ENCODE measurements at regions not wholly inside any gene's neighbourhood (a gene's known extent, or its start where the extent isn't known, plus 50 kb on each side); places are given as distances from the start of the nearest gene placed in this dataset.

GRCh38 chr21:28867401-28867800 is 125.3 kb downstream of the LTN1 start:
- ATAC-seq: no peak
- Histone ChIP-seq H3K9me3 (no peaks in the 10 kb centered on the region), H3K27ac (no peak overlapping the region), H3K27me3 (no peaks in the 10 kb centered on the region), H3K4me3 (no peak overlapping the region), H3K4me1 (no peaks in the 10 kb centered on the region), H3K36me3 (peaks cover 0 to 45% (median 0%) of the 10 kb centered on the region in 9 donors)
- DNase-seq: no peak
- intact Hi-C loops (cut with DNase I): no loop called here
- WGBS, 2 donors: 90 to 92% methylated on average over 3 of the region's 3 CpGs
- TF ChIP-seq, protein P1, sequence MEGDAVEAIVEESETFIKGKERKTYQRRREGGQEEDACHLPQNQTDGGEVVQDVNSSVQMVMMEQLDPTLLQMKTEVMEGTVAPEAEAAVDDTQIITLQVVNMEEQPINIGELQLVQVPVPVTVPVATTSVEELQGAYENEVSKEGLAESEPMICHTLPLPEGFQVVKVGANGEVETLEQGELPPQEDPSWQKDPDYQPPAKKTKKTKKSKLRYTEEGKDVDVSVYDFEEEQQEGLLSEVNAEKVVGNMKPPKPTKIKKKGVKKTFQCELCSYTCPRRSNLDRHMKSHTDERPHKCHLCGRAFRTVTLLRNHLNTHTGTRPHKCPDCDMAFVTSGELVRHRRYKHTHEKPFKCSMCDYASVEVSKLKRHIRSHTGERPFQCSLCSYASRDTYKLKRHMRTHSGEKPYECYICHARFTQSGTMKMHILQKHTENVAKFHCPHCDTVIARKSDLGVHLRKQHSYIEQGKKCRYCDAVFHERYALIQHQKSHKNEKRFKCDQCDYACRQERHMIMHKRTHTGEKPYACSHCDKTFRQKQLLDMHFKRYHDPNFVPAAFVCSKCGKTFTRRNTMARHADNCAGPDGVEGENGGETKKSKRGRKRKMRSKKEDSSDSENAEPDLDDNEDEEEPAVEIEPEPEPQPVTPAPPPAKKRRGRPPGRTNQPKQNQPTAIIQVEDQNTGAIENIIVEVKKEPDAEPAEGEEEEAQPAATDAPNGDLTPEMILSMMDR (IDR thresholded peaks at IDR 0.05): no peak

DNA sequence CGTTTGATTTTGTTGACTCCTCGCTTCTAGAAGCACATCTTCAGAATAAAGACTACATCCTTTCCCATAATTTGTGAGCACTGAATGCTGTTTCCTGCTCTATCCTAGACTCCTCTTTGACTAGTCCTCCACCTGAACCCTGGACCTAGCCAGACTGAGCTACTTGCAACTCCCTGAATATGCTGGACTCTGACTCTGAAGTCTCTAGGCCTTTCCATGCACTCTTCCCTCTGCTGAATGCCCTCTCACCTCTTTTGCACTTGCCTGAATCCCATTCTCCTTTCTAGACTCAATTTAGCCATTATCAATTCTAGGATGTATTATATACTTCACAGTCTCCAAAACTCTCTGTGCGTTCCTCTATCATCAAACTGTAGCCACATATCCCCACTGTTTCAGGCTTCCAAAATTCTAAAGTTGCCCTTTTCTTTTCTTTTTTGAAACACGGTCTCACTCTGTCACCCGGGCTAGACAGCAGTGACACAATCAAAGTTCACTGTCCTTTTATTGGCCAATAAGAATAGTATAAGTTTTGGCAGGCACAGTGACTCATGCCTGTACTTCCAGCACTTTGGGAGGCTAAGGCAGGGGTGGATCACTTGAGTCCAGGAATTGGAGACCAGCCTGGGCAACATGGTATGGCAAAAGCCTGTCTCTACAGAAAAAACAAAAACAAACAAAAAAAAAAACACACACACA is 127.0 kb downstream of the LTN1 start:
- no peak overlapping the region for H3K4me3 ChIP-seq
- no peaks in the 10 kb centered on the region for H3K4me1 ChIP-seq
- no peak overlapping the region for H3K27ac ChIP-seq
- H3K9me3 ChIP-seq: no peaks in the 10 kb centered on the region
- H3K27me3 ChIP-seq: no peaks in the 10 kb centered on the region
- ATAC-seq (peak in 2 of 8 donors; percentile 61 to 74), DNase-seq (no peak)
- intact Hi-C loops (cut with DNase I): no loop called here
- TF ChIP-seq, protein P1 (IDR thresholded peaks at IDR 0.05): no peak
- H3K36me3 ChIP-seq: peaks cover 0 to 29% (median 0%) of the 10 kb centered on the region in 9 donors
- WGBS, 2 donors: 88 to 95% methylated on average over 5 of the region's 5 CpGs

DNA sequence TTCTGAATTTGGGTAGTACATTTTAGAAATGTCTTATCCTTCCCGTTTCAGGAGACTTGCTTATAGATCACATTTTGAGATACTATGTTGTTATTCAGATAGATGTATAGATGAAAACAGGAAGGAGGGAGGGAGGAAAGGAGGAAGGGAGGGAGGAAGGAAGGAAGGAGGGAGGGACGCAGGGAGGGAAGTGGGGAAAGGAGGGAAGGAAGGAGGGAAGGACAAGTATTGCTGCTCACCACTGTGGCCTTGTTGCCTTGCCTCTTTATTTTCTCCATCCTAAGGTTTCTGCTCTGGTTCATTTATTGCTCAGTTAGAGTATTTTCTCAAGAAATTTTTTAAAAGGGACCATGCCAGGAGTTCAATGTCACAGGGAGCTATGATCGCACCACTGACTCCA is 134.3 kb downstream of the LTN1 start:
- peaks cover 0 to 11% (median 0%) of the 10 kb centered on the region in 9 donors for H3K36me3 ChIP-seq
- no peaks in the 10 kb centered on the region for H3K9me3 ChIP-seq
- intact Hi-C loops (cut with DNase I): no loop called here
- TF ChIP-seq, protein P1 (IDR thresholded peaks at IDR 0.05): no peak
- 72 to 84% methylated on average over 3 of the region's 3 CpGs for WGBS, 2 donors
- H3K4me1 ChIP-seq: peaks cover 0 to 17% (median 0%) of the 10 kb centered on the region in 9 donors
- no peaks in the 10 kb centered on the region for H3K27me3 ChIP-seq
- no peak for DNase-seq
- no peak overlapping the region for H3K27ac ChIP-seq
- no peak overlapping the region for H3K4me3 ChIP-seq
- no peak for ATAC-seq

GRCh38 chr21:28857752-28858151 is 134.9 kb downstream of the LTN1 start:
- intact Hi-C loops (cut with DNase I): no loop called here
- DNase-seq (no peak), ATAC-seq (no peak)
- Histone ChIP-seq H3K9me3 (no peaks in the 10 kb centered on the region), H3K4me1 (peaks cover 0 to 17% (median 0%) of the 10 kb centered on the region in 9 donors), H3K36me3 (peaks cover 0 to 7% (median 0%) of the 10 kb centered on the region in 9 donors), H3K27me3 (no peaks in the 10 kb centered on the region), H3K27ac (no peak overlapping the region), H3K4me3 (no peak overlapping the region)
- 69 to 74% methylated on average over 2 of the region's 2 CpGs for WGBS, 2 donors
- TF ChIP-seq, protein P1 (IDR thresholded peaks at IDR 0.05): no peak

Measured in heart right ventricle (tissue), 16 donors.